H1 (cell line): ENCODE measurements at regions not wholly inside any gene's neighbourhood (a gene's known extent, or its start where the extent isn't known, plus 50 kb on each side); places are given as distances from the start of the nearest gene placed in this dataset.

Source experiments
- CTCF ChIA-PET: fragments of 300-600 bp; sonication (Branson Sonifier 250); formaldehyde crosslinking; loops from one replicate; lab custom pipeline; 2021; ENCODE audit not compliant: partially characterized antibody; lab: Charles Lee
- POLR2A ChIA-PET: fragments of 300-600 bp; sonication (Branson Sonifier 250); formaldehyde crosslinking; loops from one replicate; lab custom pipeline; 2021; ENCODE audit warnings: inconsistent platforms; ENCODE audit not compliant: partially characterized antibody; lab: Charles Lee
- DNase-seq, 2 experiments: peaks; one replicate each; pipeline versions ENCODE4 v3.0.0 to v3.0.0-alpha.2; 2010 to 2022; ENCODE audit warnings: low spot score in 2 of 2, low read depth in 1 of 2, mixed read lengths in 1 of 2
- FAIRE-seq: peaks from 2 replicates; lab custom pipeline; 2011; peaks lifted over from hg19 to GRCh38; lab: Jason Lieb, UNC
- H2AFZ ChIP-seq: 2 replicates; pipeline ENCODE4 v1.8.1; 2012; ENCODE audit warnings: low read length, inconsistent platforms
- H2AK5ac ChIP-seq: 2 replicates; pipeline ENCODE4 v1.6.1; 2013; ENCODE audit warnings: low read depth, low read length
- H2BK120ac ChIP-seq: replicated peaks from 2 replicates; pipeline ENCODE3; 2013; ENCODE audit warnings: low read depth, low read length, inconsistent platforms
- H2BK12ac ChIP-seq: 2 replicates; pipeline ENCODE4 v1.6.1; 2013; ENCODE audit warnings: low read depth, low read length
- H2BK15ac ChIP-seq: 2 replicates; pipeline ENCODE4 v1.6.1; 2013; ENCODE audit warnings: low read length
- H2BK20ac ChIP-seq: 2 replicates; pipeline ENCODE4 v1.6.1; 2013; ENCODE audit warnings: low read length
- H2BK5ac ChIP-seq: 2 replicates; pipeline ENCODE4 v1.6.1; 2013; ENCODE audit warnings: low read depth, low read length
- H3K14ac ChIP-seq: 2 replicates; pipeline ENCODE4 v1.6.1; 2013; ENCODE audit warnings: inconsistent platforms; ENCODE audit not compliant: insufficient read length
- H3K18ac ChIP-seq: 2 replicates; pipeline ENCODE4 v1.6.1; 2013; ENCODE audit warnings: low read length; ENCODE audit errors: extremely low read depth
- H3K23ac ChIP-seq: 2 replicates; pipeline ENCODE4 v1.6.1; 2013; ENCODE audit warnings: inconsistent platforms; ENCODE audit not compliant: insufficient read length
- H3K23me2 ChIP-seq: 2 replicates; pipeline ENCODE4 v1.6.1; 2013; ENCODE audit warnings: low read depth, low read length
- H3K27ac ChIP-seq: 2 replicates; pipeline ENCODE4 v1.6.1; 2011; ENCODE audit warnings: low read depth, low read length, inconsistent platforms
- H3K27me3 ChIP-seq, 4 experiments: replicated peaks in 1 of 4; 1 replicate in 1 of 4; 2 replicates in 3 of 4; pipeline versions ENCODE4 v1.6.1 to v1.8.1; 2011 to 2013; ENCODE audit warnings: low read length in 3 of 4, mild to moderate bottlenecking in 3 of 4, inconsistent platforms in 2 of 4, mixed read lengths in 2 of 4, moderate library complexity in 1 of 4; ENCODE audit not compliant: control insufficient read depth in 3 of 4, insufficient read depth in 3 of 4; ENCODE audit errors: extremely low read depth in 1 of 4
- H3K36me3 ChIP-seq, 4 experiments: 2 replicates each; pipeline versions ENCODE4 v1.6.1 to v1.8.1; 2011 to 2013; ENCODE audit warnings: mild to moderate bottlenecking in 4 of 4, low read length in 3 of 4, moderate library complexity in 2 of 4, control low read depth in 1 of 4, inconsistent platforms in 1 of 4; ENCODE audit not compliant: insufficient read depth in 4 of 4, control insufficient read depth in 2 of 4
- H3K4ac ChIP-seq: replicated peaks from 2 replicates; pipeline ENCODE3; 2013; ENCODE audit warnings: low read length, low read depth, mixed read lengths, inconsistent platforms; ENCODE audit not compliant: insufficient read length
- H3K4me1 ChIP-seq, 4 experiments: replicated peaks in 1 of 4; 1 replicate in 1 of 4; 2 replicates in 3 of 4; pipeline versions ENCODE4 v1.6.1 to v1.8.1; 2011 to 2013; ENCODE audit warnings: low read length in 3 of 4, inconsistent platforms in 2 of 4, mixed read lengths in 1 of 4; ENCODE audit not compliant: insufficient read depth in 4 of 4, control insufficient read depth in 3 of 4
- H3K4me2 ChIP-seq, 2 experiments: 2 replicates each; pipeline versions ENCODE4 v1.6.1 to v1.8.1; 2011 to 2013; ENCODE audit warnings: low read depth in 2 of 2, low read length in 2 of 2, control low read depth in 1 of 2, inconsistent platforms in 1 of 2, mild to moderate bottlenecking in 1 of 2; ENCODE audit not compliant: insufficient read depth in 1 of 2
- H3K4me3 ChIP-seq, 4 experiments: fragments of 200-600, 300-600 bp in 1 of 4; sonication (generic), shearing (Covaris generic), sonication (Bioruptor Twin) in 1 of 4; 2 replicates each; pipeline versions ENCODE4 v1.5.1 to v1.8.1; 2011 to 2016; ENCODE audit warnings: low read length in 4 of 4, low read depth in 3 of 4, control low read depth in 2 of 4, inconsistent platforms in 2 of 4, mild to moderate bottlenecking in 2 of 4, mixed read lengths in 1 of 4, moderate library complexity in 1 of 4; ENCODE audit not compliant: insufficient read depth in 2 of 4; ENCODE audit errors: extremely low read depth in 1 of 4
- H3K56ac ChIP-seq: replicated peaks from 2 replicates; pipeline ENCODE3; 2013; ENCODE audit warnings: low read depth, mild to moderate bottlenecking, mixed read lengths, low read length, inconsistent platforms; ENCODE audit not compliant: insufficient read length
- H3K79me1 ChIP-seq: 2 replicates; pipeline ENCODE4 v1.6.1; 2013; ENCODE audit warnings: low read depth, low read length, control low read depth
- H3K79me2 ChIP-seq, 2 experiments: 2 replicates each; pipeline versions ENCODE4 v1.6.1 to v1.8.1; 2012 to 2013; ENCODE audit warnings: low read length in 2 of 2, mild to moderate bottlenecking in 2 of 2, inconsistent platforms in 1 of 2; ENCODE audit not compliant: insufficient read depth in 2 of 2, control insufficient read depth in 1 of 2
- H3K9ac ChIP-seq, 4 experiments: replicated peaks in 1 of 4; 1 replicate in 1 of 4; 2 replicates in 3 of 4; pipeline versions ENCODE4 v1.6.1 to v1.8.1; 2011 to 2013; ENCODE audit warnings: low read depth in 3 of 4, low read length in 3 of 4, control low read depth in 2 of 4, mild to moderate bottlenecking in 2 of 4, moderate library complexity in 2 of 4, inconsistent platforms in 1 of 4; ENCODE audit errors: extremely low read depth in 1 of 4
- H3K9me3 ChIP-seq, 2 experiments: 2 replicates each; pipeline versions ENCODE4 v1.6.1 to v1.8.1; 2012 to 2013; ENCODE audit warnings: mild to moderate bottlenecking in 2 of 2, moderate library complexity in 2 of 2, control low read depth in 1 of 2, inconsistent platforms in 1 of 2, low read depth in 1 of 2, low read length in 1 of 2, mixed read lengths in 1 of 2; ENCODE audit not compliant: insufficient read depth in 2 of 2
- H4K20me1 ChIP-seq, 2 experiments: replicated peaks in 1 of 2; 2 replicates each; pipeline versions ENCODE3 to v1.8.1; 2011 to 2013; ENCODE audit warnings: inconsistent platforms in 2 of 2, low read length in 2 of 2, mild to moderate bottlenecking in 1 of 2; ENCODE audit not compliant: insufficient read depth in 2 of 2, control insufficient read depth in 1 of 2
- H4K5ac ChIP-seq: 2 replicates; pipeline ENCODE4 v1.6.1; 2013; ENCODE audit warnings: low read length, low read depth, mixed read lengths, inconsistent platforms; ENCODE audit not compliant: insufficient read length
- H4K8ac ChIP-seq: 2 replicates; pipeline ENCODE4 v1.8.0; 2013; ENCODE audit warnings: mild to moderate bottlenecking, moderate library complexity, low read length, inconsistent platforms; ENCODE audit not compliant: insufficient read depth; ENCODE audit errors: extremely low read depth
- H4K91ac ChIP-seq: replicated peaks from 2 replicates; pipeline ENCODE3; 2013; ENCODE audit warnings: low read length, mixed read lengths, inconsistent platforms; ENCODE audit not compliant: insufficient read length
- CREB1 ChIP-seq: IDR thresholded peaks from 2 replicates; pipeline ENCODE4 v1.6.1; 2012; ENCODE audit warnings: inconsistent platforms
- GABPA ChIP-seq: IDR thresholded peaks from 2 replicates; pipeline ENCODE4 v1.6.1; 2011; ENCODE audit warnings: mild to moderate bottlenecking, low read length, moderate library complexity, borderline replicate concordance; ENCODE audit not compliant: insufficient read depth
- KDM1A ChIP-seq: fragments of 200-600, 300-600 bp; sonication (generic); IDR thresholded peaks from 2 replicates; pipeline ENCODE4 v1.7.1; 2016; ENCODE audit warnings: mild to moderate bottlenecking, low read length, borderline replicate concordance
- WGBS, 2 experiments: shearing (Covaris generic) in 1 of 2; methylation state at CpG; one replicate each; pipeline versions ENCODE4 v1.1.6 to v1.1.7; 2013 to 2015; ENCODE audit warnings: low lambda C conversion rate in 2 of 2, mixed read lengths in 2 of 2, inconsistent platforms in 1 of 2, low coverage in 1 of 2, missing lambda C conversion rate in 1 of 2; ENCODE audit not compliant: insufficient replicate concordance in 2 of 2, insufficient coverage in 1 of 2, insufficient read length in 1 of 2; ENCODE audit errors: extremely low coverage in 1 of 2, missing lambda C conversion rate in 1 of 2; 5-methylcytosine and 5-hydroxymethylcytosine counted together
- TF ChIP-seq, protein P1 (sequence below), 3 experiments: IDR thresholded peaks; 1 replicate in 2 of 3; 2 replicates in 1 of 3; pipeline versions ENCODE4 v1.5.1 to v1.6.1; 2011; ENCODE audit warnings: low read length in 3 of 3, mild to moderate bottlenecking in 3 of 3, inconsistent platforms in 2 of 3, low read depth in 1 of 3, moderate library complexity in 1 of 3; ENCODE audit not compliant: insufficient read depth in 1 of 3; ENCODE audit errors: control extremely low read depth in 1 of 3

DNA sequence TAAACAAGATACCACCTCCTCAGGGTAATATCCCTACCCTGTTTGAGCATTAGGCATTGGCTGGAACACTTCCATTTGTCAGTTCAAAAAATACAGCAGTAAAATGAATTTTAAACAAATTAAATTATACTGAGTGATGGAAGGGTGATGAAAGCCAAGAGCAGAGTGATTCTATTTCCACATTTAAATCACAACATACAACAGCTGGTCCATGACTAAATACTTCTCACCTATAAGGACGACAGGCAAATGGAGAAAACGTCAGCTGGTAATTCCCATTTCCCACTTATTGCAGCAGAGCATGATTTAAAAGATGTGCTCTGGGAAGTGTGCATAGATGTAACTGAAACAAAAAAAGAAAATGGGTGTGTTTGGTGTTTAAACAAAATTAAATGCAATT, 543.6 kb upstream of the DAB2 start:
- no peak overlapping the region for H3K14ac ChIP-seq
- ChIA-PET CTCF (interaction anchor here (0.8 kb wide), 2 partner anchors 247 to 693 kb away, joined by 3 read pairs; no protein-coding TSS in a partner anchor), POLR2A (no interaction called here)
- no peak overlapping the region for H3K9ac ChIP-seq
- H2BK20ac ChIP-seq, result no peak overlapping the region
- H3K36me3 ChIP-seq, result no peaks in the 10 kb centered on the region
- TF ChIP-seq GABPA (no peak), KDM1A (no peak), CREB1 (no peak)
- TF ChIP-seq, protein P1, sequence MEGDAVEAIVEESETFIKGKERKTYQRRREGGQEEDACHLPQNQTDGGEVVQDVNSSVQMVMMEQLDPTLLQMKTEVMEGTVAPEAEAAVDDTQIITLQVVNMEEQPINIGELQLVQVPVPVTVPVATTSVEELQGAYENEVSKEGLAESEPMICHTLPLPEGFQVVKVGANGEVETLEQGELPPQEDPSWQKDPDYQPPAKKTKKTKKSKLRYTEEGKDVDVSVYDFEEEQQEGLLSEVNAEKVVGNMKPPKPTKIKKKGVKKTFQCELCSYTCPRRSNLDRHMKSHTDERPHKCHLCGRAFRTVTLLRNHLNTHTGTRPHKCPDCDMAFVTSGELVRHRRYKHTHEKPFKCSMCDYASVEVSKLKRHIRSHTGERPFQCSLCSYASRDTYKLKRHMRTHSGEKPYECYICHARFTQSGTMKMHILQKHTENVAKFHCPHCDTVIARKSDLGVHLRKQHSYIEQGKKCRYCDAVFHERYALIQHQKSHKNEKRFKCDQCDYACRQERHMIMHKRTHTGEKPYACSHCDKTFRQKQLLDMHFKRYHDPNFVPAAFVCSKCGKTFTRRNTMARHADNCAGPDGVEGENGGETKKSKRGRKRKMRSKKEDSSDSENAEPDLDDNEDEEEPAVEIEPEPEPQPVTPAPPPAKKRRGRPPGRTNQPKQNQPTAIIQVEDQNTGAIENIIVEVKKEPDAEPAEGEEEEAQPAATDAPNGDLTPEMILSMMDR (IDR thresholded peaks at IDR 0.05; ENCODE audit: control extremely low read depth in 1 of 3, insufficient read depth in 1 of 3, low read depth in 1 of 3, low read length in 3 of 3), result no peak
- H4K5ac ChIP-seq, result no peak overlapping the region
- no peak overlapping the region for H2BK15ac ChIP-seq
- no peak overlapping the region for H3K56ac ChIP-seq
- H3K4me2 ChIP-seq, result no peak overlapping the region
- no peak overlapping the region for H3K4ac ChIP-seq
- H3K27ac ChIP-seq, result no peak overlapping the region
- H3K23me2 ChIP-seq, result no peaks in the 10 kb centered on the region
- H2AK5ac ChIP-seq, result no peak overlapping the region
- no peaks in the 10 kb centered on the region for H3K79me1 ChIP-seq
- DNase-seq (no peak), FAIRE-seq (no peak)
- no peak overlapping the region for H3K4me3 ChIP-seq
- H2BK12ac ChIP-seq, result no peak overlapping the region
- H2BK5ac ChIP-seq, result no peak overlapping the region
- H3K9me3 ChIP-seq, result no peaks in the 10 kb centered on the region
- H3K23ac ChIP-seq, result no peak overlapping the region
- no peaks in the 10 kb centered on the region for H3K27me3 ChIP-seq
- H3K79me2 ChIP-seq, result no peaks in the 10 kb centered on the region
- no peak overlapping the region for H2AFZ ChIP-seq
- H3K18ac ChIP-seq, result no peak overlapping the region
- WGBS, 2 experiments, result 91% methylated on average over 2 of the region's 2 CpGs; no CpG with 5 or more reads in 1 of the 2 experiments
- no peak overlapping the region for H4K8ac ChIP-seq
- no peak overlapping the region for H2BK120ac ChIP-seq
- H3K4me1 ChIP-seq, result no peaks in the 10 kb centered on the region
- H4K91ac ChIP-seq, result no peak overlapping the region
- H4K20me1 ChIP-seq, result no peaks in the 10 kb centered on the region
